Peyer's patch (tissue), 4 donors: ENCODE measurements at regions not wholly inside any gene's neighbourhood (a gene's known extent, or its start where the extent isn't known, plus 50 kb on each side); places are given as distances from the start of the nearest gene placed in this dataset.

Experiments used
- CTCF ChIP-seq, 6 experiments: fragments of 450-650 bp in 4 of 6; fragments of 200-600 bp in 2 of 6; sonication (generic) in 1 of 6; IDR thresholded peaks; one replicate each; pipeline ENCODE4 v1.5.1; 2017 to 2019; ENCODE audit warnings: antibody characterized with exemption in 6 of 6, mild to moderate bottlenecking in 3 of 6, moderate library complexity in 1 of 6
- POLR2A ChIP-seq, 2 donors: fragments of 450-650 bp; IDR thresholded peaks; one replicate each; pipeline ENCODE4 v1.5.1; 2017; ENCODE audit warnings: antibody characterized with exemption in 2 of 2, mild to moderate bottlenecking in 2 of 2, moderate library complexity in 2 of 2

GRCh38 chr16:54484700-54485099, 198.1 kb upstream of the IRX3 start:
- TF ChIP-seq CTCF (IDR thresholded peaks at IDR 0.05) (no peak), POLR2A (IDR thresholded peaks at IDR 0.05) (no peak)
